ENCODE measurements at regions not wholly inside any gene's neighbourhood (a gene's known extent, or its start where the extent isn't known, plus 50 kb on each side); places are given as distances from the start of the nearest gene placed in this dataset.

DNA sequence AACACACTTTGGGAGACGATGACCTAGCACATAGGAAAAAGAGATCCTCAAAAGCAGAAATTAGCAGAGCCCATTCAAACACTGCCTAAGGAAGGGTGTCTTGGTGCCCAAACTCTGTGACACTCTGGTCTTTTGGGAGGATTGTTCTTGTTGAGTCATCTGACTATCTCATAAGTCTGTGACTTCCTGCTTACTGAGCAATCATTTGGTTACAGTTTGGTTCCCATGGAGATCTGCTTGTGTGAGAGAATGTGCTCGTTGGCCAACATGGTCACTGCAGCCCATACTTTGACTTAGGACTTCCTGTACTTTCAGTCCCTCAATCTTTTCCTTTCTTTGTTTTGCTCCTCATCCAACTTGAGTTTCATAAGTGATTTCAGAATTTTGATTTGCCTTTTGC is 602.9 kb downstream of the NYAP2 start:
- no peak for DNase-seq (ENCODE audit: low read depth in 2 of 2, low spot score in 1 of 2)

DNA sequence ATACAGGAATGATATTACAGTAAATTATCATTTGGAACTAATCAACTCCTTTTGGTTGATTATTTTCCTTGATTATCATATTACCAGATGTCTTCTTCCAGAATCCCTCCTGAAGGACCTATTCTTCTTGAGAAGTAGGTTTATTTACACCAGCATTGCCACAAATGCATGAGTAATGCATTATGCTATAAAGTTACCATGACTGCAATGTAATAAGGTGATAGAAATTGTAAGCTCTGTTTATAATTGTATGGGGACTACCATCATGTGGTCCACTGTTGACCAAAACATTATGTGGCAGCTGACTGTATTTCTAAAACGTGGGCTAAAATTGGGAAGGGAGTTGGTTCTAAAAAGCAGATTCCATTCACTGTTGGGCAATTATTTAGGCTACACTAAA is 602.2 kb downstream of the NYAP2 start:
- DNase-seq (ENCODE audit: low read depth in 2 of 2, low spot score in 1 of 2), result no peak

- no peak for DNase-seq (ENCODE audit: low read depth in 2 of 2, low spot score in 1 of 2)
These were observed 600.2 kb downstream of the NYAP2 start for GRCh38 chr2:225999692-226000091.

DNA sequence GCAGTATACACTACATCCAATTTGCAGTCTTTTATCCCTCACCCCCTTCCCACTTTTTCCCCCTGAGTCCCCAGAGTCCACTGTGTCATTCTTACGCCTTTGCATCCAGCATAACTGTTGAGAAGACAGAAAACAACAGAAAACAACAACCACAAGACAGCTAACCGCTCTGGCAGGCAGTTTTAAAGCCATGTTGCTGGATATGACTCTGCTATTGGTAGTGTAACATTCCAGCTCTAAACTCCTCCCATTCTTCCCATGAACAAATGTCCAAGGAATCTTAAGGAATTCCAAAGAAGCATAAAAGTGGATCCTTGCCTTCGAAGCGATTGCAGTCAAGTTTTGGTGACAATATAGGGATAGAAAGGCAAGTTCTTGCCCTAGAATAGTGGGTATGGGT is 599.1 kb downstream of the NYAP2 start:
- DNase-seq (ENCODE audit: low read depth in 2 of 2, low spot score in 1 of 2), result no peak

DNA sequence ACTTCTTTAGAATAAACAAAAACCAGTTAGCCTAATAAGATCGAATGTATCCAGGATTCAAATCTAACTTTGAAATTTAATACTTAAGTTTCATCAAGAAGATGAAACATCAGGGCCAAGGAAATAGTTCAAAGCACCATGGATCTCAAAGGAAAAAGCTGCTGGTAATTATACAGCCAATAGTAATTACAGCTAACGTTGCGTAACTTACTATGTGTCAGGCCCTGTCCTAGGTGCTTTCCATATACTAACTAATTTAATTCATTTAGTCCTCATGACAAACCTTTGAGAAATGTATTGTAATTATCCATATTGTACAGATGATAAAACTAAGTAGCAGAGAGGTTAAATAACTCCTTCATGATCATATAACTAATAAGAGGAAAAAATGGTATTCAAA is 598.6 kb downstream of the NYAP2 start:
- no peak for DNase-seq (ENCODE audit: low read depth in 2 of 2, low spot score in 1 of 2)

GRCh38 chr2:225996462-225996828 is 596.9 kb downstream of the NYAP2 start:
- DNase-seq (ENCODE audit: low read depth in 2 of 2, low spot score in 1 of 2), result no peak

GRCh38 chr2:225995796-225996461 is 596.4 kb downstream of the NYAP2 start:
- DNase-seq (ENCODE audit: low read depth in 2 of 2, low spot score in 1 of 2), result no peak

DNA sequence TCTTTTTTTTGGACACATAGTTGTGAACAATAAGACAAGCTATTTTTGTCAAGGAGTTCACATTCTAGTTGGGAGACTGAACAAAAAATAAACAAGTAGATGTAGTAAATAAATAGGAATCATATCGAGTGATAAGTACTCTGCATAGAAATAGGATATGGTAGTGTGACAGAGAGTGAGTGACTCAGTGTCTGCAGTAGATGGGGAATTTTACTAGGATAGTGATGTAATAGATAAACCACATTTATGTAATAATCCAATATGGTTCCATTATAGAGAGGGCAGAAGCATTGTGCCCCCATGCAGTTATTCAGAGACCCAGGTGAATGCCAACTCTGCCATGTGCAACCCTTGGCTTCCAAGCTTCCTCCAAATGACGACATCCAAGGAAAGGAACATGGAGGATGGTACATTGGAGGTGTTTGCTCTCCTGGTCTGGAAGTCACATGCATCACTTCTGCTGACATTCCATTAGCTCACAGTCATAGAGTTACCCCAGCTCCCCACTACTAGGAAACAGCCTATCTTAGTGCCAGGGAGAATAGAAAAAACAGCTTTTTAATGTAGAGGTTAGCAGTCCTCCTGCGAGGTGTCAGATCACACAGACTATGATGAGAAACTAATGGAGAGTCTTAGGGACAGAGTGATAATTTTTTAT is 595.4 kb downstream of the NYAP2 start:
- DNase-seq (ENCODE audit: low read depth in 2 of 2, low spot score in 1 of 2), result no peak

- no peak for DNase-seq (ENCODE audit: low read depth in 2 of 2, low spot score in 1 of 2)
These were observed 593.9 kb downstream of the NYAP2 start for GRCh38 chr2:225993430-225993829.

GRCh38 chr2:225989809-225990208 is 590.3 kb downstream of the NYAP2 start:
- no peak for DNase-seq (ENCODE audit: low read depth in 2 of 2, low spot score in 1 of 2)

DNA sequence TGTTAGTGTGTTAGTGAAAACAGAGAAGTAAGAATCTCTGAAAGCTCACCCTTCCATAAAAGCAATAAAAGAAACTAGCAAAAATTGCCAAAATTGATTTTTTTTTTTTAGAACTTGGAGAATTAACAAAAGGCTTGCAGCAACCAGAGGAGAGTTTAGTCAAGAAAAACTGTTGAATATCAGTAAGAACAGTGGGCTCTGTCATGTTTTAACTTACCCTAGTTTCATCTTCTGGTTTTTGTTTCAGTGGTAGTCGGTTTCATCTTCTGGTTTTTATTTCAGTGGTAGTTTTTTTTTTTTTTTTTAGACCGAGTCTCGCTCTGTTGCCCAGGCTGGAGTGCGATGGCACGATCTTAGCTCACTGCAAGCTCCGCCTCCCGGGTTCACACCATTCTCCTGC is 580.9 kb downstream of the NYAP2 start:
- DNase-seq (ENCODE audit: low read depth in 2 of 2, low spot score in 1 of 2), result no peak

DNA sequence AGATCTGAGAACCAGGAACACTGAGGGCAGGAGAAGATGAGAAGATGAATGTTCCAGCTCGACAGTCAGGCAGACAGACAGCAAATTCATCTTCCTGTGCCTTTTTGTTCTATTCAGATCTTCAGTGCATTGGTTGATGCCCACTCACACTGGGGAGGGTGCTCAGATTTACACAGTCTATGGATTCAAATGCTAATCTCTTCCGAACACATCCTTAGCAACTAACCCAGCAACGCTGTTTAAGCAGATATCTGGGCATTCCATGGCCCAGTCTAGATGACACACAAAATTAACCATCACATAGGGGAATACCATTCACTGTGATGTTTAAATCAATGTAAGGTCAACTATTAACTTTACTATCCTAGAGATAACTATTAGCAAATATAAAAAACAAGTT is 571.9 kb downstream of the NYAP2 start:
- DNase-seq (ENCODE audit: low read depth in 2 of 2, low spot score in 1 of 2), result no peak

DNA sequence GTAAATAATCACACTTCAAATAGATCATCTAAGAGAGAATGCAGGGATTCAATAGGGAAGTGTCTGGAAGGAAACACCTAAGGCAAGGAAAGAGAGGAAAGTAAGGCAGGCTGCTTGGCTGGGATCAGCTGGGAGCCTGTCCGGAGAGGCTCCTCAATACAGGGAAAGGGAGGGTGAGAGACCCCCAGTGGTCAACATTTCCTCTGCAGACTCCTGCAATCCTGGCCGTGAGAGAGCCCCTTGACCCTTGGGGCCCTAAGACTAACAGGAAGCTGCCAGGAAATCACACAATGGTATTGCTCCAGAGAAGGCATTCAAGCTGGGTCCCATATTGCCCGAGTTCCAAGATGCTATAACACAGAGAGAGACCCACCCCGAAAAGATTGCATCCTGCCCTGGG is 549.4 kb downstream of the NYAP2 start:
- DNase-seq (ENCODE audit: low read depth in 2 of 2, low spot score in 1 of 2), result no peak

DNA sequence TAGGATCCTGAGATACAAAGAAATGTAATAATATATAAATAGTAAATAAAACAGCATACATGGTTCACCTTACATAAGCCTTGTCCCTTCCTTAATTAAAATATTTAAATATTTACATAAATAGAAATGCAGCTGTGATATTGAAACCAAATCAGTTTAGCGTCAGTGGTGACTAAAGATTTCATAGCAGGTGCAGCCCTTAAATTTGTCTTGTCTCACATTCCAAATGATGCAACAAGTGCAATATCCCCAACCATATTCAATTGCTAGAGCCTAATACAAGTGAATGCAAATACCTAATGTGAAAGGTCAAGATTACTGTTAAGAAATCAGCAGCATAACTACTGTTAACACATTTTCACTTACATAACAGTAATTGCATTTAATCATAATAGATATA is 539.5 kb downstream of the NYAP2 start:
- no peak for DNase-seq (ENCODE audit: low read depth in 2 of 2, low spot score in 1 of 2)

DNA sequence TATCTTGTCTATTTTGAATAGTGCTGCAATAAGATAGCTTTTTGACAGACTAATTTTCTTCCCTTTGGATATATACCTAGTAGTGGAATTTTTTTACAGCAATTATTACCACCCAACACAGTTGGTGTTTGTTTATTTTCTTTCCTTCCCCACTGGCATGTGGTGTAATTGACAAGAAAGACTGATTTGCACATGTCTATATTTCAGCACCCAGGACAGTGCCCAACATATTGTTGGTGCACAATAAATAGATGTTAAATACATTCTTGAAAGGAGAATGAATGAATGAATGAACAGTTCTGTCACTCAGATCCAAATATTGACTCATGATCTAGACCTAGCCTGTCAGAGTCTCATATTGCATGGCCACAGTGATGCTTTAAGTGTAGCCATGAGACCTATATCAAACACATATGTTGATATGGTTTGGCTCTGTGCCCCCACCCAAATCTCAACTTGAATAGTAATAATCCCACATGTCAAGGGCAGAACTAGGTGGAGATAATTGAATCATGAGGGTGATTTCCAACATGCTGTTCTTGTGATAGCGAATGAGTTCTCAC is 538.2 kb downstream of the NYAP2 start:
- no peak for DNase-seq (ENCODE audit: low read depth in 2 of 2, low spot score in 1 of 2)

- DNase-seq (ENCODE audit: low read depth in 2 of 2, low spot score in 1 of 2), result no peak
These were observed 533.4 kb downstream of the NYAP2 start for GRCh38 chr2:225932811-225933413.

GRCh38 chr2:225930687-225931086 is 531.2 kb downstream of the NYAP2 start:
- DNase-seq (ENCODE audit: low read depth in 2 of 2, low spot score in 1 of 2), result no peak

- DNase-seq (ENCODE audit: low read depth in 2 of 2, low spot score in 1 of 2), result no peak
These were observed 521.2 kb downstream of the NYAP2 start for GRCh38 chr2:225920621-225921220.

GRCh38 chr2:225916692-225917091 is 517.2 kb downstream of the NYAP2 start:
- DNase-seq (ENCODE audit: low read depth in 2 of 2, low spot score in 1 of 2), result no peak

DNA sequence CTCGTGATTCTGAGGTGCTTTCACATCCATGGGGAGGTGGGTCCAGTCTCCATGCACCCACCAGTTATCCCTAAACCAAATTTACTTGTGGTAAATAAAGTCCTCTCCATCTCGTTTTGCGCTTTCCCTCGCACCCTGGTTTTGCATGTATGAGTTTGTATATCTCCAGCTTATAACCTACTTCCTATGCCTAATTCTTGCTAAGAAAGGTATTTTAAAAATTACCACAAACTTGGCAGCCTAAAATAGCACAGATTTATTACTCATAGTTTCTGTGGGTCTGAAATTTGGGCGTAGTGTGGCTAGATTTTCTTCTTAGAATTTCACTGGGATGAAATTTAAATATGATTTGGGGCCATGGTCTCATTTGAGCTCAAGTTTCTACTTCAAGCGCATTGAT is 511.5 kb downstream of the NYAP2 start:
- no peak for DNase-seq (ENCODE audit: low read depth in 2 of 2, low spot score in 1 of 2)

DNA sequence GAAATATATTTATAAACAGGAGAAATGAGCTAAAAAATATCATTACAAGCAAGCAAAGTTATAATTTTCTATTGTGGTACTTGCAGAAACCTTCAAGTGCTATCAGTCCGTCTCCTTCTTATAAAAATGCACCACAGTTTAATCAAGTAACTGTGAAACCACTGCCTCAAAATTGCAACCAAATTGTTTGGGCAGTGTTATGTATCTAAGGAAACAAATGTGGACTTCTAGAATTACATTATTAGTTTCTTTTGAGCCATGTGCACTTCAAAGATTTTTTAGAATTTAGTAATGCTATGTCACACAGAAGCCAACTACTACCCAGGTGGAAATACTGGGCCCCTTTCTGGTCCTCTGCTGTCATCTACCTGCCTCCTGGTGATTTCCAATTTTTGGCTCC is 495.6 kb downstream of the NYAP2 start:
- DNase-seq (ENCODE audit: low read depth in 2 of 2, low spot score in 1 of 2), result no peak
